Astrocyte (in vitro differentiated cells and primary cell): ENCODE measurements at regions not wholly inside any gene's neighbourhood (a gene's known extent, or its start where the extent isn't known, plus 50 kb on each side); places are given as distances from the start of the nearest gene placed in this dataset.

Experiments
- DNase-seq: peaks from one replicate; pipeline ENCODE4 v3.0.0-alpha.2; 2010; ENCODE audit warnings: low read depth
- FAIRE-seq: peaks from 2 replicates; lab custom pipeline; 2011; peaks lifted over from hg19 to GRCh38; lab: Jason Lieb, UNC
- H2AFZ ChIP-seq: 2 replicates; pipeline ENCODE4 v1.6.0; 2012; ENCODE audit warnings: low read depth, low read length, inconsistent platforms
- H3K27ac ChIP-seq: 2 replicates; pipeline ENCODE4 v1.5.1; 2011; ENCODE audit warnings: low read depth, low read length, inconsistent platforms
- H3K27me3 ChIP-seq: 2 replicates; pipeline ENCODE4 v1.6.0; 2011; ENCODE audit warnings: low read length, inconsistent platforms; ENCODE audit not compliant: insufficient read depth
- H3K36me3 ChIP-seq: 2 replicates; pipeline ENCODE4 v1.5.1; 2011; ENCODE audit warnings: low read length, inconsistent platforms; ENCODE audit not compliant: insufficient read depth
- H3K4me1 ChIP-seq: 2 replicates; pipeline ENCODE4 v1.5.1; 2011; ENCODE audit warnings: low read length, inconsistent platforms; ENCODE audit not compliant: insufficient read depth
- H3K4me2 ChIP-seq: 2 replicates; pipeline ENCODE4 v1.6.0; 2012; ENCODE audit warnings: low read length, inconsistent platforms
- H3K4me3 ChIP-seq: 2 replicates; pipeline ENCODE4 v1.5.1; 2011; ENCODE audit warnings: low read depth, mild to moderate bottlenecking, low read length, inconsistent platforms; ENCODE audit not compliant: insufficient read depth
- H3K79me2 ChIP-seq: 2 replicates; pipeline ENCODE4 v1.6.0; 2012; ENCODE audit warnings: mild to moderate bottlenecking, low read length, inconsistent platforms; ENCODE audit not compliant: insufficient read depth
- H3K9ac ChIP-seq: 2 replicates; pipeline ENCODE4 v1.6.0; 2012; ENCODE audit warnings: mild to moderate bottlenecking, low read length, inconsistent platforms
- H3K9me3 ChIP-seq: 2 replicates; pipeline ENCODE4 v1.5.1; 2012; ENCODE audit warnings: low read depth, mild to moderate bottlenecking, low read length, inconsistent platforms; ENCODE audit not compliant: insufficient read depth
- H4K20me1 ChIP-seq: 2 replicates; pipeline ENCODE4 v1.6.0; 2012; ENCODE audit warnings: low read length, inconsistent platforms; ENCODE audit not compliant: insufficient read depth
- H3K27ac Mint-ChIP-seq: one replicate; pipeline ENCODE4 v1.8.0; 2021; ENCODE audit warnings: mild to moderate bottlenecking, mixed read lengths; ENCODE audit not compliant: unreplicated experiment
- H3K27me3 Mint-ChIP-seq: one replicate; pipeline ENCODE4 v1.8.0; 2021; ENCODE audit warnings: low read depth, mixed read lengths; ENCODE audit not compliant: unreplicated experiment
- H3K36me3 Mint-ChIP-seq: one replicate; pipeline ENCODE4 v1.8.0; 2021; ENCODE audit warnings: low read depth, mixed read lengths; ENCODE audit not compliant: unreplicated experiment
- H3K4me1 Mint-ChIP-seq: one replicate; pipeline ENCODE4 v1.8.0; 2021; ENCODE audit warnings: low read depth, mixed read lengths; ENCODE audit not compliant: unreplicated experiment
- H3K4me3 Mint-ChIP-seq: one replicate; pipeline ENCODE4 v1.8.0; 2021; ENCODE audit warnings: mild to moderate bottlenecking, moderate library complexity, mixed read lengths; ENCODE audit not compliant: unreplicated experiment
- H3K9me3 Mint-ChIP-seq: one replicate; pipeline ENCODE4 v1.8.0; 2021; ENCODE audit warnings: mild to moderate bottlenecking, mixed read lengths; ENCODE audit not compliant: unreplicated experiment
- EZH2 ChIP-seq: IDR thresholded peaks from 2 replicates; pipeline ENCODE4 v1.6.1; 2012; ENCODE audit warnings: mild to moderate bottlenecking, low read length, inconsistent platforms; ENCODE audit not compliant: insufficient read depth
- TF ChIP-seq, protein P1 (sequence below): IDR thresholded peaks from 2 replicates; pipeline ENCODE4 v1.5.1; 2011; ENCODE audit warnings: low read depth, mild to moderate bottlenecking, inconsistent platforms, low read length, moderate library complexity; ENCODE audit not compliant: insufficient read depth

DNA sequence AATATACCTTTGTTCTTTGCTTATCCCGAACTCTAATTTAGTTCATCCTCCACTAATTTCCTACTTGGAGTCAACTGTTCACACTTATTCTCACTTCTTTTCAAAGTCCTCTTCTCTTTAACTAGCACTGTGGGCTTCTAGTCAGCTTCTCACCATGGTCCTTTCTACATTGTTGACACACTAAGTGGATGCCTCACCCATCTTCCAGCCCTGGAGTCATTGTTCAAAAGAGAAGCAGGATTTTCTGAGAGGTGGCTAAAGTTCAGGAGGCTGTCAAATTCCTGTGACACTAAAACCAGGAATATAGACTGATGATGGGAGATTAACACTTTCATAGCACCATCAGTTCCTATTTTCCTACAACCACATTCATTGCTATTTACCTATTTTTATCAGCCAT is 99.3 kb downstream of the PHLDA1 start:
- Histone ChIP-seq H3K9me3 (no peaks in the 10 kb centered on the region), H2AFZ (no peak overlapping the region), H3K36me3 (no peaks in the 10 kb centered on the region), H3K4me1 (peaks cover 19% of the 10 kb centered on the region), H4K20me1 (no peaks in the 10 kb centered on the region), H3K27ac (no peak overlapping the region), H3K4me2 (no peak overlapping the region), H3K9ac (no peak overlapping the region), H3K79me2 (no peaks in the 10 kb centered on the region), H3K4me3 (no peak overlapping the region), H3K27me3 (no peaks in the 10 kb centered on the region)
- Mint-ChIP-seq H3K36me3 (no peaks in the 10 kb centered on the region), H3K27me3 (no peaks in the 10 kb centered on the region), H3K4me1 (peaks cover 15% of the 10 kb centered on the region), H3K9me3 (peaks cover 4% of the 10 kb centered on the region), H3K4me3 (peak overlapping the region; percentile 29), H3K27ac (peak overlapping the region; percentile 50)
- DNase-seq (no peak), FAIRE-seq (no peak)
- TF ChIP-seq, protein P1, sequence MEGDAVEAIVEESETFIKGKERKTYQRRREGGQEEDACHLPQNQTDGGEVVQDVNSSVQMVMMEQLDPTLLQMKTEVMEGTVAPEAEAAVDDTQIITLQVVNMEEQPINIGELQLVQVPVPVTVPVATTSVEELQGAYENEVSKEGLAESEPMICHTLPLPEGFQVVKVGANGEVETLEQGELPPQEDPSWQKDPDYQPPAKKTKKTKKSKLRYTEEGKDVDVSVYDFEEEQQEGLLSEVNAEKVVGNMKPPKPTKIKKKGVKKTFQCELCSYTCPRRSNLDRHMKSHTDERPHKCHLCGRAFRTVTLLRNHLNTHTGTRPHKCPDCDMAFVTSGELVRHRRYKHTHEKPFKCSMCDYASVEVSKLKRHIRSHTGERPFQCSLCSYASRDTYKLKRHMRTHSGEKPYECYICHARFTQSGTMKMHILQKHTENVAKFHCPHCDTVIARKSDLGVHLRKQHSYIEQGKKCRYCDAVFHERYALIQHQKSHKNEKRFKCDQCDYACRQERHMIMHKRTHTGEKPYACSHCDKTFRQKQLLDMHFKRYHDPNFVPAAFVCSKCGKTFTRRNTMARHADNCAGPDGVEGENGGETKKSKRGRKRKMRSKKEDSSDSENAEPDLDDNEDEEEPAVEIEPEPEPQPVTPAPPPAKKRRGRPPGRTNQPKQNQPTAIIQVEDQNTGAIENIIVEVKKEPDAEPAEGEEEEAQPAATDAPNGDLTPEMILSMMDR = no peak
- no peak for TF ChIP-seq EZH2

DNA sequence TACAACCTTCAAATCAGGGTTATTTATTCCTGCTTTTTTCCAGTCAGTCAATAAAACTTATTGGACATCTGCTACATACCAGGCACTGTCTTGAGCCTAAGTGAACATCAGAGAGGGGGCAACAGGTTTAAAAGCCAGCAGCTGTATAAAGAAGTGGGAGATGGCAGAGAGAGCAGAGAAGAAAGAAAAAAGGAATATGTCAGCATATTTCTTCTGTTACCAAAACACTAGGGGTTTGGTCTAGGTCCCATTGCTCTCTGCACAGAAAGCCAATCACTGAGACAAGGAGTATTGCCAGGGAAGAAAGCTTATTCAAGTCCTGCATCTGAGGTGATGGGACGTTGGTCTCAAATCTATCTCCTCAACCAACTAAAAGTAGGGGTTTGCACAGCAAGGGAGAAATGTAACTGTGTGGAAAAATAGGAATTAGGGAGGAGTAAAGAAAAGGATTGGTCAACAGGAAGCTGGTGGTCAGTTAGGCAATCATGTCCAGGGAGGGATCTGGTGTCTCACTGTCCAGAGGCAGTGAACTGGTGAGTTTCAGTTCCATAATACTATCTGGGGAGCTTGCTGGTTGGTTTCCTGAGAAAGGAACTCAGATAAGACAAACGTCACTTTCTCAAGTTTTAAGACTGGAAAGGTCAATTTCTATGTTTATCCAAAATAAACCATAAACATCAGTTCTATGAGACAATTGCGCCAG is 107.5 kb downstream of the PHLDA1 start:
- Histone ChIP-seq H3K4me2 (no peak overlapping the region), H3K9ac (no peak overlapping the region), H3K36me3 (no peaks in the 10 kb centered on the region), H4K20me1 (no peaks in the 10 kb centered on the region), H3K27me3 (no peaks in the 10 kb centered on the region), H3K4me1 (no peaks in the 10 kb centered on the region), H3K9me3 (peaks cover 6% of the 10 kb centered on the region), H3K27ac (no peak overlapping the region), H2AFZ (no peak overlapping the region), H3K4me3 (no peak overlapping the region), H3K79me2 (no peaks in the 10 kb centered on the region)
- H3K36me3 Mint-ChIP-seq = no peaks in the 10 kb centered on the region
- H3K9me3 Mint-ChIP-seq = peaks cover 17% of the 10 kb centered on the region
- H3K27ac Mint-ChIP-seq = no peak overlapping the region
- no peaks in the 10 kb centered on the region for H3K4me1 Mint-ChIP-seq
- no peak for TF ChIP-seq EZH2
- TF ChIP-seq, protein P1 = no peak
- H3K27me3 Mint-ChIP-seq = no peaks in the 10 kb centered on the region
- FAIRE-seq (no peak), DNase-seq (peak; percentile 27)
- no peak overlapping the region for H3K4me3 Mint-ChIP-seq

DNA sequence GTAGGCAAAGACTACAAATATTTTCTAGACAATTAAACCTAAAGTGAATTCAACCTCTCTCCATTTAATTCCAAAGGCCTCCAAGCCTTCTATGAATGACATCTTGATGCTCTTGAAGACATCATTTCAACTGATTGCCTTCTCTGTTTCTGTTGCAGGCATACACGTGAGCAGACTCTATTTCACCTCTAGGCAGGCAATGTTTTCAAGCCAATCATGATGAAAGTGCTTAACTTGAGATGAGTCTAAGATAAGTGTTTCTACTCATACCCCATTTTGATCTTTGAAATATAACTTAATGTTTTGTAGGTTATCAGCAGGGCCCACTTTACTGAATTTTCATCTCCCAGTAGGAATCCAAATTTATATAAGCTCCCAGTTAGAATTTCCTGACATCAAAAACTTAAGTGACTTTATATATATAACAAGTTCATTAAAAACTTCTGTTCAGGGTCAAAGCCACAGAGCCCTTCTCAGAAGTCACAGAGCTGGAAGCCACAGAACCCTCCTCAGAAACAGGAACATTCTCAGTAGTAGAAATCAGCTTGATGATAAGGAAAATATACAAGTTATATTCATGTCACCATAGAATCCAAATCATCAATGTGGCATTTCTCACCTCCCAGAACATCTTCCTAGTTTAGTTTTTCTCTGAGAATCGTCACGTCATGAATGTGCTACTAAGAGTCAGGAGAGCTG is 108.5 kb downstream of the PHLDA1 start:
- no peaks in the 10 kb centered on the region for H3K36me3 ChIP-seq
- H3K9me3 Mint-ChIP-seq = peaks cover 17% of the 10 kb centered on the region
- H3K27ac ChIP-seq = no peak overlapping the region
- no peaks in the 10 kb centered on the region for H3K27me3 Mint-ChIP-seq
- no peak overlapping the region for H3K4me2 ChIP-seq
- H3K4me3 ChIP-seq = no peak overlapping the region
- no peaks in the 10 kb centered on the region for H3K36me3 Mint-ChIP-seq
- H2AFZ ChIP-seq = no peak overlapping the region
- DNase-seq = no peak
- no peaks in the 10 kb centered on the region for H3K79me2 ChIP-seq
- H3K9me3 ChIP-seq = peaks cover 6% of the 10 kb centered on the region
- no peaks in the 10 kb centered on the region for H3K4me1 Mint-ChIP-seq
- no peak overlapping the region for H3K4me3 Mint-ChIP-seq
- H3K9ac ChIP-seq = no peak overlapping the region
- H3K27ac Mint-ChIP-seq = no peak overlapping the region
- no peaks in the 10 kb centered on the region for H3K4me1 ChIP-seq
- TF ChIP-seq, protein P1 = no peak
- no peak for TF ChIP-seq EZH2
- no peaks in the 10 kb centered on the region for H3K27me3 ChIP-seq
- no peak for FAIRE-seq
- H4K20me1 ChIP-seq = no peaks in the 10 kb centered on the region
